SK-N-SH treated with all-trans-retinoic acid at 6 μM for 48 hours (cell line): ENCODE measurements at regions not wholly inside any gene's neighbourhood (a gene's known extent, or its start where the extent isn't known, plus 50 kb on each side); places are given as distances from the start of the nearest gene placed in this dataset.
"Not testable (repeated sequence)": the region's sequence is repeated elsewhere in the genome, so short reads cannot be mapped to it uniquely, and the experiment has no call there.

Experiments
- ATAC-seq: fragments of 200-7000 bp; cut with Tn5 transposase; 3 replicates; pipeline ENCODE4 v1.9.1; 2020; ENCODE audit warnings: mild to moderate bottlenecking, moderate library complexity
- ARNTL ChIP-seq: fragments of 450-650 bp; formaldehyde crosslinking; IDR thresholded peaks from 2 replicates; pipeline ENCODE4 v1.5.0; 2020; ENCODE audit warnings: low read depth, mild to moderate bottlenecking, moderate library complexity, borderline replicate concordance
- BACH2 ChIP-seq: fragments of 250-450 bp; sonication (Bioruptor Pico); IDR thresholded peaks from 2 replicates; pipeline ENCODE4 v1.9.0; 2021; ENCODE audit warnings: mild to moderate bottlenecking, borderline replicate concordance
- CREB5 ChIP-seq: fragments of 250-450 bp; sonication (Bioruptor Pico); IDR thresholded peaks from 2 replicates; pipeline ENCODE4 v1.5.1; 2020; ENCODE audit warnings: low read depth, mild to moderate bottlenecking, moderate library complexity
- CSRNP3 ChIP-seq: fragments of 250-450 bp; sonication (Bioruptor Pico); IDR thresholded peaks from 2 replicates; pipeline ENCODE4 v1.5.1; 2021; ENCODE audit warnings: mild to moderate bottlenecking, moderate library complexity
- ESRRG ChIP-seq: fragments of 250-450 bp; sonication (Bioruptor Pico); IDR thresholded peaks from 2 replicates; pipeline ENCODE4 v1.6.1; 2021; ENCODE audit warnings: mild to moderate bottlenecking
- GLIS3 ChIP-seq: fragments of 250-450 bp; sonication (Bioruptor Pico); IDR thresholded peaks from 2 replicates; pipeline ENCODE4 v1.5.0; 2020; ENCODE audit warnings: mild to moderate bottlenecking, moderate library complexity
- OSR1 ChIP-seq: fragments of 250-450 bp; sonication (Bioruptor Pico); IDR thresholded peaks from 2 replicates; pipeline ENCODE4 v1.8.0; 2022; ENCODE audit warnings: moderate library complexity, mild to moderate bottlenecking, inconsistent platforms
- POU6F1 ChIP-seq: fragments of 250-450 bp; sonication (Bioruptor Pico); IDR thresholded peaks from 2 replicates; pipeline ENCODE4 v1.8.0; 2021; ENCODE audit warnings: low read depth, mild to moderate bottlenecking, moderate library complexity, borderline replicate concordance
- PPARA ChIP-seq: fragments of 250-450 bp; sonication (Bioruptor Pico); IDR thresholded peaks from 2 replicates; pipeline ENCODE4 v1.5.0; 2020; ENCODE audit warnings: mild to moderate bottlenecking, borderline replicate concordance
- RARB ChIP-seq: fragments of 250-450 bp; sonication (Bioruptor Pico); IDR thresholded peaks from 2 replicates; pipeline ENCODE4 v1.8.0; 2021; ENCODE audit warnings: mild to moderate bottlenecking, moderate library complexity
- TCF4 ChIP-seq: fragments of 250-450 bp; sonication (Bioruptor Pico); IDR thresholded peaks from 2 replicates; pipeline ENCODE4 v1.8.0; 2021; ENCODE audit warnings: mild to moderate bottlenecking, moderate library complexity, borderline replicate concordance
- TOX ChIP-seq: fragments of 250-450 bp; sonication (Bioruptor Pico); IDR thresholded peaks from 2 replicates; pipeline ENCODE4 v1.8.0; 2021; ENCODE audit warnings: mild to moderate bottlenecking, moderate library complexity, borderline replicate concordance
- TSHZ2 ChIP-seq: fragments of 250-450 bp; sonication (Bioruptor Pico); IDR thresholded peaks from 2 replicates; pipeline ENCODE4 v1.5.0; 2020; ENCODE audit warnings: mild to moderate bottlenecking, moderate library complexity
- ZFP3 ChIP-seq: fragments of 250-450 bp; sonication (Bioruptor Pico); IDR thresholded peaks from 2 replicates; pipeline ENCODE4 v1.5.0; 2020; ENCODE audit warnings: mild to moderate bottlenecking, moderate library complexity
- ZNF565 ChIP-seq: fragments of 450-650 bp; formaldehyde crosslinking; conservative IDR thresholded peaks from 2 replicates; pipeline ENCODE4 v1.5.0; 2020; ENCODE audit warnings: low read depth, mild to moderate bottlenecking, moderate library complexity
- ZNF70 ChIP-seq: fragments of 450-650 bp; formaldehyde crosslinking; IDR thresholded peaks from 2 replicates; pipeline ENCODE4 v1.5.0; 2020; ENCODE audit warnings: mild to moderate bottlenecking, moderate library complexity
- ZNF8 ChIP-seq: fragments of 450-650 bp; formaldehyde crosslinking; IDR thresholded peaks from 2 replicates; pipeline ENCODE4 v1.5.0; 2020; ENCODE audit warnings: mild to moderate bottlenecking, moderate library complexity

- ATAC-seq = no peak
- TF ChIP-seq RARB (CRISPR knock-in tag) (no peak), ZNF8 (CRISPR knock-in tag) (no peak), BACH2 (CRISPR knock-in tag) (no peak), TCF4 (CRISPR knock-in tag) (no peak), ZNF70 (CRISPR knock-in tag) (no peak), ZNF565 (CRISPR knock-in tag) (no peak)
Observed at GRCh38 chr2:104975851-104976250, 62.0 kb upstream of the MRPS9 start.

GRCh38 chr2:104976603-104977120, 61.2 kb upstream of the MRPS9 start:
- no peak for ATAC-seq

GRCh38 chr2:104977958-104978357, 59.9 kb upstream of the MRPS9 start:
- TF ChIP-seq ZNF8 (CRISPR knock-in tag) (no peak), OSR1 (CRISPR knock-in tag) (no peak), TCF4 (CRISPR knock-in tag) (no peak)
- no peak for ATAC-seq

More at GRCh38 chr2:104976603-104977120, 61.2 kb upstream of the MRPS9 start:
- TF ChIP-seq TCF4 (CRISPR knock-in tag) (no peak), RARB (CRISPR knock-in tag) (no peak), GLIS3 (CRISPR knock-in tag) (no peak), POU6F1 (CRISPR knock-in tag) (no peak), ESRRG (CRISPR knock-in tag) (no peak), CSRNP3 (CRISPR knock-in tag) (no peak), CREB5 (no peak)
- TF ChIP-seq, all 23 proteins: peak for 0

GRCh38 chr2:104979786-104980185, 58.1 kb upstream of the MRPS9 start:
- not testable (repeated sequence) for ATAC-seq

- no peak for ATAC-seq
- TF ChIP-seq ESRRG (CRISPR knock-in tag) (no peak), PPARA (CRISPR knock-in tag) (no peak), ZNF565 (CRISPR knock-in tag) (no peak), ARNTL (CRISPR knock-in tag) (no peak), CREB5 (no peak), RARB (CRISPR knock-in tag) (no peak), ZNF70 (CRISPR knock-in tag) (no peak), TSHZ2 (CRISPR knock-in tag) (no peak), CSRNP3 (CRISPR knock-in tag) (no peak), ZNF8 (CRISPR knock-in tag) (no peak), TOX (CRISPR knock-in tag) (no peak), ZFP3 (CRISPR knock-in tag) (no peak)
Observed at GRCh38 chr2:104982111-104982510, 55.8 kb upstream of the MRPS9 start.
